Astrocyte (in vitro differentiated cells and primary cell): ENCODE measurements at regions not wholly inside any gene's neighbourhood (a gene's known extent, or its start where the extent isn't known, plus 50 kb on each side); places are given as distances from the start of the nearest gene placed in this dataset.

Experiments used
- DNase-seq: peaks from one replicate; pipeline ENCODE4 v3.0.0-alpha.2; 2010; ENCODE audit warnings: low read depth
- FAIRE-seq: peaks from 2 replicates; lab custom pipeline; 2011; peaks lifted over from hg19 to GRCh38; lab: Jason Lieb, UNC
- H2AFZ ChIP-seq: 2 replicates; pipeline ENCODE4 v1.6.0; 2012; ENCODE audit warnings: low read depth, low read length, inconsistent platforms
- H3K27ac ChIP-seq: 2 replicates; pipeline ENCODE4 v1.5.1; 2011; ENCODE audit warnings: low read depth, low read length, inconsistent platforms
- H3K27me3 ChIP-seq: 2 replicates; pipeline ENCODE4 v1.6.0; 2011; ENCODE audit warnings: low read length, inconsistent platforms; ENCODE audit not compliant: insufficient read depth
- H3K36me3 ChIP-seq: 2 replicates; pipeline ENCODE4 v1.5.1; 2011; ENCODE audit warnings: low read length, inconsistent platforms; ENCODE audit not compliant: insufficient read depth
- H3K4me1 ChIP-seq: 2 replicates; pipeline ENCODE4 v1.5.1; 2011; ENCODE audit warnings: low read length, inconsistent platforms; ENCODE audit not compliant: insufficient read depth
- H3K4me2 ChIP-seq: 2 replicates; pipeline ENCODE4 v1.6.0; 2012; ENCODE audit warnings: low read length, inconsistent platforms
- H3K4me3 ChIP-seq: 2 replicates; pipeline ENCODE4 v1.5.1; 2011; ENCODE audit warnings: low read depth, mild to moderate bottlenecking, low read length, inconsistent platforms; ENCODE audit not compliant: insufficient read depth
- H3K79me2 ChIP-seq: 2 replicates; pipeline ENCODE4 v1.6.0; 2012; ENCODE audit warnings: mild to moderate bottlenecking, low read length, inconsistent platforms; ENCODE audit not compliant: insufficient read depth
- H3K9ac ChIP-seq: 2 replicates; pipeline ENCODE4 v1.6.0; 2012; ENCODE audit warnings: mild to moderate bottlenecking, low read length, inconsistent platforms
- H3K9me3 ChIP-seq: 2 replicates; pipeline ENCODE4 v1.5.1; 2012; ENCODE audit warnings: low read depth, mild to moderate bottlenecking, low read length, inconsistent platforms; ENCODE audit not compliant: insufficient read depth
- H4K20me1 ChIP-seq: 2 replicates; pipeline ENCODE4 v1.6.0; 2012; ENCODE audit warnings: low read length, inconsistent platforms; ENCODE audit not compliant: insufficient read depth
- H3K27ac Mint-ChIP-seq: one replicate; pipeline ENCODE4 v1.8.0; 2021; ENCODE audit warnings: mild to moderate bottlenecking, mixed read lengths; ENCODE audit not compliant: unreplicated experiment
- H3K27me3 Mint-ChIP-seq: one replicate; pipeline ENCODE4 v1.8.0; 2021; ENCODE audit warnings: low read depth, mixed read lengths; ENCODE audit not compliant: unreplicated experiment
- H3K36me3 Mint-ChIP-seq: one replicate; pipeline ENCODE4 v1.8.0; 2021; ENCODE audit warnings: low read depth, mixed read lengths; ENCODE audit not compliant: unreplicated experiment
- H3K4me1 Mint-ChIP-seq: one replicate; pipeline ENCODE4 v1.8.0; 2021; ENCODE audit warnings: low read depth, mixed read lengths; ENCODE audit not compliant: unreplicated experiment
- H3K4me3 Mint-ChIP-seq: one replicate; pipeline ENCODE4 v1.8.0; 2021; ENCODE audit warnings: mild to moderate bottlenecking, moderate library complexity, mixed read lengths; ENCODE audit not compliant: unreplicated experiment
- H3K9me3 Mint-ChIP-seq: one replicate; pipeline ENCODE4 v1.8.0; 2021; ENCODE audit warnings: mild to moderate bottlenecking, mixed read lengths; ENCODE audit not compliant: unreplicated experiment
- EZH2 ChIP-seq: IDR thresholded peaks from 2 replicates; pipeline ENCODE4 v1.6.1; 2012; ENCODE audit warnings: mild to moderate bottlenecking, low read length, inconsistent platforms; ENCODE audit not compliant: insufficient read depth
- TF ChIP-seq, protein P1 (sequence below): IDR thresholded peaks from 2 replicates; pipeline ENCODE4 v1.5.1; 2011; ENCODE audit warnings: low read depth, mild to moderate bottlenecking, inconsistent platforms, low read length, moderate library complexity; ENCODE audit not compliant: insufficient read depth

DNA sequence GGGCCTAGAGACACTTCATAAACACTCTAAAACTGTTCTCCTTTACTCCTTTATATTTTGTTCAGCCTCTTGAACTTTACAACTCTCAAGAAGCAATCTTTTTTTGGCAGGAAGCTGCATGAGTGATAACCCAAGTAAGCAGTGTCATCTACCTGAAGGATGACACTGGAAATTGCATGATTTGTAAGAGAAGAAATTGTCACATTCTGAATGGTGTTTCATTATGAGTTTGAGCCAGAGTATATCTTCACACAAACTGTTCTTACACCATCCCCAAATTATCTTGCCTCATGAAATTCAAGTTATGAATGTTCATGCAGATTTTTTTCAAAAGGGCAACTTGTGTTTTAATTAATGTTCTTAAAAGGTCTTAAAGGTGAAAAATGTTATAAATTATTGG is 799.3 kb downstream of the TBC1D32 start:
- no peaks in the 10 kb centered on the region for H3K79me2 ChIP-seq
- H3K4me3 ChIP-seq: no peak overlapping the region
- TF ChIP-seq, protein P1, sequence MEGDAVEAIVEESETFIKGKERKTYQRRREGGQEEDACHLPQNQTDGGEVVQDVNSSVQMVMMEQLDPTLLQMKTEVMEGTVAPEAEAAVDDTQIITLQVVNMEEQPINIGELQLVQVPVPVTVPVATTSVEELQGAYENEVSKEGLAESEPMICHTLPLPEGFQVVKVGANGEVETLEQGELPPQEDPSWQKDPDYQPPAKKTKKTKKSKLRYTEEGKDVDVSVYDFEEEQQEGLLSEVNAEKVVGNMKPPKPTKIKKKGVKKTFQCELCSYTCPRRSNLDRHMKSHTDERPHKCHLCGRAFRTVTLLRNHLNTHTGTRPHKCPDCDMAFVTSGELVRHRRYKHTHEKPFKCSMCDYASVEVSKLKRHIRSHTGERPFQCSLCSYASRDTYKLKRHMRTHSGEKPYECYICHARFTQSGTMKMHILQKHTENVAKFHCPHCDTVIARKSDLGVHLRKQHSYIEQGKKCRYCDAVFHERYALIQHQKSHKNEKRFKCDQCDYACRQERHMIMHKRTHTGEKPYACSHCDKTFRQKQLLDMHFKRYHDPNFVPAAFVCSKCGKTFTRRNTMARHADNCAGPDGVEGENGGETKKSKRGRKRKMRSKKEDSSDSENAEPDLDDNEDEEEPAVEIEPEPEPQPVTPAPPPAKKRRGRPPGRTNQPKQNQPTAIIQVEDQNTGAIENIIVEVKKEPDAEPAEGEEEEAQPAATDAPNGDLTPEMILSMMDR: no peak
- TF ChIP-seq EZH2: no peak
- no peak overlapping the region for H3K9ac ChIP-seq
- H3K27me3 ChIP-seq: no peaks in the 10 kb centered on the region
- no peak overlapping the region for H2AFZ ChIP-seq
- H3K27me3 Mint-ChIP-seq: no peaks in the 10 kb centered on the region
- H3K9me3 Mint-ChIP-seq: peaks cover 2% of the 10 kb centered on the region
- no peaks in the 10 kb centered on the region for H3K9me3 ChIP-seq
- H3K27ac ChIP-seq: no peak overlapping the region
- no peak overlapping the region for H3K4me2 ChIP-seq
- no peak for FAIRE-seq
- H3K4me1 ChIP-seq: no peaks in the 10 kb centered on the region
- no peak for DNase-seq
- H3K36me3 Mint-ChIP-seq: no peaks in the 10 kb centered on the region
- H3K4me3 Mint-ChIP-seq: no peak overlapping the region
- no peak overlapping the region for H3K27ac Mint-ChIP-seq
- no peaks in the 10 kb centered on the region for H3K4me1 Mint-ChIP-seq
- no peaks in the 10 kb centered on the region for H3K36me3 ChIP-seq
- H4K20me1 ChIP-seq: no peaks in the 10 kb centered on the region

DNA sequence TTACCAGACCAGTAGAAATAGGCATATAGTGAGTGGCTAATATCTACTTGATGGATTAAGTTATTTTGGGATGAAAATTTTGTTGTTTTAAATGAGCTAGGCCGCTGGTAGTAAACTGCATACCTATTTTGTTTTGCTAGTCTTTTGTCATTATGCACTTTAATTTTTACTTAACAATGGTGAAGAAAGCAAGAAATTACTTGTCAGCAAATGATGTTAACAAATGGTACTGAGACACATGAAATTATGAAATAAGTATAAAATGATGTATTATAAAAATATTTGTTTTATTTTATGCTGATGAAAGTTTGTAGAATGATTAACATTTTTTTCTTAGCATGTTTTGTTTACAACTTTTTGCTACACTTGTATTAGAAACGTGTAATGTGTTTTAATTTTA is 807.7 kb downstream of the TBC1D32 start:
- H3K4me3 Mint-ChIP-seq: no peak overlapping the region
- Histone ChIP-seq H3K9ac (no peak overlapping the region), H2AFZ (no peak overlapping the region), H4K20me1 (no peaks in the 10 kb centered on the region), H3K4me1 (no peaks in the 10 kb centered on the region), H3K4me3 (no peak overlapping the region), H3K4me2 (no peak overlapping the region), H3K79me2 (no peaks in the 10 kb centered on the region), H3K27ac (no peak overlapping the region), H3K36me3 (no peaks in the 10 kb centered on the region), H3K27me3 (no peaks in the 10 kb centered on the region), H3K9me3 (no peaks in the 10 kb centered on the region)
- H3K27ac Mint-ChIP-seq: no peak overlapping the region
- no peaks in the 10 kb centered on the region for H3K4me1 Mint-ChIP-seq
- no peak for TF ChIP-seq EZH2
- TF ChIP-seq, protein P1: no peak
- no peak for FAIRE-seq
- H3K9me3 Mint-ChIP-seq: no peaks in the 10 kb centered on the region
- no peak for DNase-seq
- no peaks in the 10 kb centered on the region for H3K36me3 Mint-ChIP-seq
- no peaks in the 10 kb centered on the region for H3K27me3 Mint-ChIP-seq

DNA sequence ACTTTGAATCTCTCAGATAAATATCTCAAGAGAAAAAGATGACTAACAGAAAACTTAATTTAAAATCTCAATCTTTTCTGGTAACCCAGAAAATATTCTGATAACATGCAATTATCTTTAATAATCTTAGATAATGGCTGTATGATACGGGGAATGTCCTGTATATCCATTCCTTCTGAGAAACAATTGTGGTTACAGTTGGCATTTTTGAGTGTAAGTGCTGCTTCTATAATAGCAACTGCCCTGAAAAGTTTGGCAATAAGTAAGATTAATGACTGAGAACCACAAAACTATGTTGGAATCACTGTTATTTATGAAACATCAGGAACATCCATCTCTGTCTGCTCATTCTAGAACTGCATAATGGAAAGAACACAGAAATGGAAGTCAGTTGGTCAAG is 819.7 kb downstream of the TBC1D32 start:
- peaks cover 3% of the 10 kb centered on the region for H3K9me3 ChIP-seq
- Mint-ChIP-seq H3K4me1 (no peaks in the 10 kb centered on the region), H3K9me3 (peaks cover 8% of the 10 kb centered on the region), H3K27me3 (no peaks in the 10 kb centered on the region), H3K4me3 (no peak overlapping the region), H3K36me3 (no peaks in the 10 kb centered on the region), H3K27ac (no peak overlapping the region)
- H3K27me3 ChIP-seq: no peaks in the 10 kb centered on the region
- DNase-seq: no peak
- no peak overlapping the region for H3K9ac ChIP-seq
- no peaks in the 10 kb centered on the region for H3K36me3 ChIP-seq
- no peak overlapping the region for H3K4me3 ChIP-seq
- no peak overlapping the region for H3K27ac ChIP-seq
- FAIRE-seq: no peak
- TF ChIP-seq, protein P1: no peak
- TF ChIP-seq EZH2: no peak
- H4K20me1 ChIP-seq: no peaks in the 10 kb centered on the region
- no peaks in the 10 kb centered on the region for H3K4me1 ChIP-seq
- H3K79me2 ChIP-seq: no peaks in the 10 kb centered on the region
- H2AFZ ChIP-seq: no peak overlapping the region
- H3K4me2 ChIP-seq: no peak overlapping the region
